RWPE1 (cell line): ENCODE measurements at regions not wholly inside any gene's neighbourhood (a gene's known extent, or its start where the extent isn't known, plus 50 kb on each side); places are given as distances from the start of the nearest gene placed in this dataset.

ENCODE experiments used
- CTCF ChIA-PET: fragments of 350-600 bp; sonication (Branson Sonifier 250); formaldehyde crosslinking; extraction: SDS; loops from one replicate; lab custom pipeline; 2021; lab: Yijun Ruan, JAX
- POLR2A ChIA-PET: fragments of 400-600 bp; formaldehyde crosslinking; extraction: SDS; loops from one replicate; lab custom pipeline; 2020; ENCODE audit warnings: antibody characterized with exemption; ENCODE audit not compliant: low non-redundant PET; lab: Yijun Ruan, JAX
- DNase-seq: peaks from one replicate; pipeline ENCODE4 v3.0.0; 2012; ENCODE audit warnings: low spot score
- H3K27ac ChIP-seq: fragments of 450-650 bp; 2 replicates; pipeline ENCODE4 v1.5.1; 2017
- CTCF ChIP-seq: fragments of 450-650 bp; conservative IDR thresholded peaks from 2 replicates; pipeline ENCODE4 v1.5.1; 2017; ENCODE audit warnings: low read depth, mild to moderate bottlenecking

GRCh38 chr2:753123-753522 lies 75.9 kb upstream of the TMEM18 start:
- no peak for TF ChIP-seq CTCF
- ChIA-PET POLR2A (no interaction called here), CTCF (no interaction called here)
- DNase-seq, result no peak
- no peak overlapping the region for H3K27ac ChIP-seq

GRCh38 chr2:751474-751873 lies 74.3 kb upstream of the TMEM18 start:
- ChIA-PET CTCF (no interaction called here), POLR2A (no interaction called here)
- no peak for DNase-seq
- TF ChIP-seq CTCF, result no peak
- no peak overlapping the region for H3K27ac ChIP-seq

- CTCF ChIA-PET, result no interaction called here
- POLR2A ChIA-PET, result no interaction called here
Measured at GRCh38 chr2:750628-751027, 73.4 kb upstream of the TMEM18 start.

GRCh38 chr2:747762-748351 lies 70.7 kb upstream of the TMEM18 start:
- ChIA-PET CTCF (no interaction called here), POLR2A (no interaction called here)
- no peak for TF ChIP-seq CTCF
- no peak for DNase-seq
- H3K27ac ChIP-seq, result no peak overlapping the region

More at GRCh38 chr2:750628-751027, 73.4 kb upstream of the TMEM18 start:
- TF ChIP-seq CTCF, result no peak
- H3K27ac ChIP-seq, result no peak overlapping the region
- no peak for DNase-seq

- H3K27ac ChIP-seq, result no peak overlapping the region
- DNase-seq, result no peak
- ChIA-PET CTCF (no interaction called here), POLR2A (no interaction called here)
- TF ChIP-seq CTCF, result no peak
Measured at GRCh38 chr2:746697-747096, 69.5 kb upstream of the TMEM18 start.

- no peak overlapping the region for H3K27ac ChIP-seq
- ChIA-PET POLR2A (no interaction called here), CTCF (no interaction called here)
- no peak for DNase-seq
- TF ChIP-seq CTCF, result no peak
Measured at GRCh38 chr2:744088-744487, 66.9 kb upstream of the TMEM18 start.

GRCh38 chr2:742221-742620 lies 65.0 kb upstream of the TMEM18 start:
- DNase-seq, result no peak
- H3K27ac ChIP-seq, result no peak overlapping the region
- ChIA-PET CTCF (no interaction called here), POLR2A (no interaction called here)
- no peak for TF ChIP-seq CTCF
